ENCODE measurements at regions not wholly inside any gene's neighbourhood (a gene's known extent, or its start where the extent isn't known, plus 50 kb on each side); places are given as distances from the start of the nearest gene placed in this dataset.
A peak's percentile ranks its signal among the peaks of the same experiment; 100 is the strongest.

GRCh38 chr5:71899865-71900342, 180.8 kb downstream of the CARTPT start:
- peaks cover 0 to 1% (median 0%) of the 10 kb centered on the region in 12 donors for H3K9me3 ChIP-seq
- H3K4me1 ChIP-seq: peaks cover 0 to 5% (median 0%) of the 10 kb centered on the region in 12 donors
- DNase-seq (peak in 4 of 5 donors; percentile 28 to 79 (median 59)), ATAC-seq (peak in 1 of 4 donors; percentile 55)
- no peaks in the 10 kb centered on the region for H3K27me3 ChIP-seq
- H3K4me3 ChIP-seq: no peak overlapping the region
- TF ChIP-seq CTCF (IDR thresholded peaks at IDR 0.05) (no peak), POLR2A (IDR thresholded peaks at IDR 0.05) (no peak)
- peak overlapping the region in 3 of 12 donors; percentile 18 to 57 (median 22) for H3K27ac ChIP-seq
- WGBS, 4 donors: 62 to 76% (median 68%) methylated on average over 2 of the region's 2 CpGs
- intact Hi-C loops (cut with DNase I): no loop called here
- no peaks in the 10 kb centered on the region for H3K36me3 ChIP-seq

- TF ChIP-seq POLR2A (IDR thresholded peaks at IDR 0.05) (no peak), CTCF (IDR thresholded peaks at IDR 0.05) (no peak)
- H3K9me3 ChIP-seq: peaks cover 0 to 10% (median 0%) of the 10 kb centered on the region in 12 donors
- no peak overlapping the region for H3K27ac ChIP-seq
- ATAC-seq: no peak
- no peaks in the 10 kb centered on the region for H3K36me3 ChIP-seq
- no peak for DNase-seq
- 16 to 26% (median 23%) methylated on average over 2 of the region's 2 CpGs for WGBS, 4 donors
- intact Hi-C loops (cut with DNase I): no loop called here
- H3K27me3 ChIP-seq: no peaks in the 10 kb centered on the region
- H3K4me1 ChIP-seq: peaks cover 0 to 24% (median 4%) of the 10 kb centered on the region in 12 donors
- no peak overlapping the region for H3K4me3 ChIP-seq
Observed at GRCh38 chr5:71903808-71904207, 184.7 kb downstream of the CARTPT start.

GRCh38 chr5:71904852-71905251, 185.8 kb downstream of the CARTPT start:
- Histone ChIP-seq H3K4me3 (no peak overlapping the region), H3K9me3 (peaks cover 0 to 10% (median 0%) of the 10 kb centered on the region in 12 donors), H3K36me3 (no peaks in the 10 kb centered on the region), H3K27me3 (no peaks in the 10 kb centered on the region), H3K4me1 (peaks cover 0 to 19% (median 4%) of the 10 kb centered on the region in 12 donors), H3K27ac (no peak overlapping the region)
- WGBS, 4 donors: 88 to 98% (median 97%) methylated on average over 2 of the region's 2 CpGs
- no peak for DNase-seq
- intact Hi-C loops (cut with DNase I): no loop called here
- ATAC-seq: no peak
- TF ChIP-seq CTCF (IDR thresholded peaks at IDR 0.05) (no peak), POLR2A (IDR thresholded peaks at IDR 0.05) (no peak)

- no peak overlapping the region for H3K4me3 ChIP-seq
- intact Hi-C loops (cut with DNase I): no loop called here
- ATAC-seq (peak in 1 of 4 donors; percentile 28), DNase-seq (peak in 1 of 5 donors; percentile 22)
- TF ChIP-seq CTCF (IDR thresholded peaks at IDR 0.05) (no peak), POLR2A (IDR thresholded peaks at IDR 0.05) (no peak)
- no peaks in the 10 kb centered on the region for H3K36me3 ChIP-seq
- no peaks in the 10 kb centered on the region for H3K27me3 ChIP-seq
- peaks cover 0 to 19% (median 4%) of the 10 kb centered on the region in 12 donors for H3K4me1 ChIP-seq
- H3K27ac ChIP-seq: peak overlapping the region in 1 of 12 donors; percentile 14
- peaks cover 0 to 10% (median 0%) of the 10 kb centered on the region in 12 donors for H3K9me3 ChIP-seq
- WGBS, 4 donors: 97 to 100% (median 100%) methylated on average over 1 of the region's 1 CpG
Observed at GRCh38 chr5:71905834-71906711, 187.0 kb downstream of the CARTPT start.
